Mesendoderm (in vitro differentiated cells): ENCODE measurements at regions not wholly inside any gene's neighbourhood (a gene's known extent, or its start where the extent isn't known, plus 50 kb on each side); places are given as distances from the start of the nearest gene placed in this dataset.
A peak's percentile ranks its signal among the peaks of the same experiment; 100 is the strongest.

Experiments
- DNase-seq: peaks from one replicate; pipeline ENCODE4 v3.0.0; 2013
- H2AK5ac ChIP-seq: 2 replicates; pipeline ENCODE4 v1.6.1; 2013; ENCODE audit warnings: low read length, inconsistent platforms
- H2BK120ac ChIP-seq: 2 replicates; pipeline ENCODE4 v1.6.1; 2013; ENCODE audit warnings: low read depth, mild to moderate bottlenecking, low read length, moderate library complexity, mixed read lengths
- H2BK15ac ChIP-seq: replicated peaks from 2 replicates; pipeline ENCODE4 v1.6.1; 2013; ENCODE audit warnings: low read depth, mild to moderate bottlenecking, moderate library complexity
- H2BK5ac ChIP-seq: 2 replicates; pipeline ENCODE4 v1.6.1; 2013; ENCODE audit warnings: low read length, inconsistent platforms
- H3K18ac ChIP-seq: 2 replicates; pipeline ENCODE4 v1.6.1; 2013; ENCODE audit warnings: mild to moderate bottlenecking, low read length, mixed read lengths
- H3K23ac ChIP-seq: one replicate; pipeline ENCODE4 v1.6.1; 2013; ENCODE audit warnings: low read length
- H3K27ac ChIP-seq: 2 replicates; pipeline ENCODE4 v1.5.1; 2013; ENCODE audit warnings: low read depth, mild to moderate bottlenecking, inconsistent platforms, low read length, moderate library complexity
- H3K27me3 ChIP-seq: 2 replicates; pipeline ENCODE4 v1.6.1; 2013; ENCODE audit warnings: low read length, control low read depth, mild to moderate bottlenecking, inconsistent platforms; ENCODE audit not compliant: insufficient read depth, poor library complexity
- H3K36me3 ChIP-seq: 2 replicates; pipeline ENCODE4 v1.6.1; 2013; ENCODE audit warnings: low read length, inconsistent platforms; ENCODE audit not compliant: control insufficient read depth, insufficient read depth
- H3K4ac ChIP-seq: one replicate; pipeline ENCODE4 v1.6.1; 2013; ENCODE audit warnings: low read depth, mild to moderate bottlenecking, low read length, moderate library complexity
- H3K4me1 ChIP-seq: 2 replicates; pipeline ENCODE4 v1.6.1; 2013; ENCODE audit warnings: low read depth, low read length, inconsistent platforms; ENCODE audit not compliant: control insufficient read depth
- H3K4me2 ChIP-seq: 2 replicates; pipeline ENCODE4 v1.6.1; 2013; ENCODE audit warnings: low read length
- H3K4me3 ChIP-seq: 2 replicates; pipeline ENCODE4 v1.5.1; 2013; ENCODE audit warnings: mild to moderate bottlenecking, low read length
- H3K56ac ChIP-seq: one replicate; pipeline ENCODE4 v1.6.1; 2013; ENCODE audit warnings: low read length
- H3K79me1 ChIP-seq: 2 replicates; pipeline ENCODE4 v1.6.1; 2013; ENCODE audit warnings: low read length, inconsistent platforms
- H3K79me2 ChIP-seq: 2 replicates; pipeline ENCODE4 v1.6.1; 2013; ENCODE audit warnings: mild to moderate bottlenecking, low read length; ENCODE audit not compliant: control insufficient read depth, insufficient read depth
- H3K9ac ChIP-seq: 2 replicates; pipeline ENCODE4 v1.6.1; 2013; ENCODE audit warnings: low read length, inconsistent platforms
- H4K5ac ChIP-seq: one replicate; pipeline ENCODE4 v1.6.1; 2013; ENCODE audit warnings: low read length
- H4K8ac ChIP-seq: one replicate; pipeline ENCODE4 v1.6.1; 2013; ENCODE audit warnings: low read depth, mild to moderate bottlenecking, control low read depth, low read length, moderate library complexity
- WGBS: extraction: QIAGEN DNeasy Blood & Tissue Kit; methylation state at CpG from one replicate; pipeline ENCODE4 v1.1.7; 2013; ENCODE audit warnings: low lambda C conversion rate, missing lambda C conversion rate; ENCODE audit not compliant: insufficient coverage; ENCODE audit errors: extremely low coverage; 5-methylcytosine and 5-hydroxymethylcytosine counted together

GRCh38 chr1:56069824-56070223 is 509.5 kb downstream of the PLPP3 start:
- WGBS: no CpG with 5 or more reads among the region's 1 CpG
- no peak overlapping the region for H3K4me2 ChIP-seq

GRCh38 chr1:56068908-56069307 is 510.5 kb downstream of the PLPP3 start:
- H3K18ac ChIP-seq: no peak overlapping the region
- no peak overlapping the region for H2AK5ac ChIP-seq
- H2BK5ac ChIP-seq: no peak overlapping the region
- H3K79me1 ChIP-seq: no peaks in the 10 kb centered on the region
- DNase-seq: no peak
- H2BK15ac ChIP-seq: no peak overlapping the region
- no peak overlapping the region for H2BK120ac ChIP-seq
- no peak overlapping the region for H3K27ac ChIP-seq
- no peak overlapping the region for H4K5ac ChIP-seq
- H3K4me2 ChIP-seq: no peak overlapping the region
- H3K36me3 ChIP-seq: no peaks in the 10 kb centered on the region
- no peak overlapping the region for H3K4me3 ChIP-seq
- no peaks in the 10 kb centered on the region for H3K79me2 ChIP-seq
- H3K4ac ChIP-seq: no peak overlapping the region
- no peak overlapping the region for H3K56ac ChIP-seq
- H3K4me1 ChIP-seq: peaks cover 5% of the 10 kb centered on the region
- H3K9ac ChIP-seq: no peak overlapping the region
- WGBS: no CpG with 5 or more reads among the region's 1 CpG
- H4K8ac ChIP-seq: no peak overlapping the region
- no peak overlapping the region for H3K23ac ChIP-seq
- no peaks in the 10 kb centered on the region for H3K27me3 ChIP-seq

More at GRCh38 chr1:56069824-56070223, 509.5 kb downstream of the PLPP3 start:
- no peak overlapping the region for H3K18ac ChIP-seq
- no peaks in the 10 kb centered on the region for H3K36me3 ChIP-seq
- no peak overlapping the region for H2AK5ac ChIP-seq
- DNase-seq: no peak
- no peaks in the 10 kb centered on the region for H3K27me3 ChIP-seq
- no peak overlapping the region for H3K4ac ChIP-seq
- H3K56ac ChIP-seq: no peak overlapping the region
- no peak overlapping the region for H3K27ac ChIP-seq
- H4K8ac ChIP-seq: no peak overlapping the region
- H4K5ac ChIP-seq: no peak overlapping the region
- H3K79me1 ChIP-seq: no peaks in the 10 kb centered on the region
- no peak overlapping the region for H2BK15ac ChIP-seq
- H3K4me1 ChIP-seq: peaks cover 5% of the 10 kb centered on the region
- no peak overlapping the region for H3K9ac ChIP-seq
- H3K79me2 ChIP-seq: no peaks in the 10 kb centered on the region
- no peak overlapping the region for H2BK120ac ChIP-seq
- no peak overlapping the region for H3K4me3 ChIP-seq
- H3K23ac ChIP-seq: no peak overlapping the region
- no peak overlapping the region for H2BK5ac ChIP-seq

GRCh38 chr1:56068210-56068609 is 511.2 kb downstream of the PLPP3 start:
- no peak overlapping the region for H3K18ac ChIP-seq
- H2BK5ac ChIP-seq: no peak overlapping the region
- DNase-seq: no peak
- H3K79me2 ChIP-seq: no peaks in the 10 kb centered on the region
- no peak overlapping the region for H3K27ac ChIP-seq
- no peak overlapping the region for H2AK5ac ChIP-seq
- H3K79me1 ChIP-seq: no peaks in the 10 kb centered on the region
- peaks cover 5% of the 10 kb centered on the region for H3K4me1 ChIP-seq
- no peaks in the 10 kb centered on the region for H3K27me3 ChIP-seq
- no peak overlapping the region for H4K8ac ChIP-seq
- no peak overlapping the region for H3K4me2 ChIP-seq
- H3K56ac ChIP-seq: no peak overlapping the region
- no CpG with 5 or more reads among the region's 6 CpGs for WGBS
- H3K36me3 ChIP-seq: no peaks in the 10 kb centered on the region
- H3K9ac ChIP-seq: no peak overlapping the region
- H2BK120ac ChIP-seq: no peak overlapping the region
- H4K5ac ChIP-seq: no peak overlapping the region
- no peak overlapping the region for H3K4ac ChIP-seq
- no peak overlapping the region for H3K23ac ChIP-seq
- H2BK15ac ChIP-seq: no peak overlapping the region
- H3K4me3 ChIP-seq: no peak overlapping the region

GRCh38 chr1:56065729-56066128 is 513.6 kb downstream of the PLPP3 start:
- Histone ChIP-seq H2BK120ac (no peak overlapping the region), H3K27me3 (no peaks in the 10 kb centered on the region), H3K36me3 (no peaks in the 10 kb centered on the region), H2BK15ac (no peak overlapping the region), H3K56ac (no peak overlapping the region), H3K4ac (no peak overlapping the region), H3K4me3 (no peak overlapping the region), H4K8ac (no peak overlapping the region), H3K23ac (no peak overlapping the region), H3K9ac (no peak overlapping the region), H4K5ac (no peak overlapping the region), H3K27ac (no peak overlapping the region), H3K4me1 (peaks cover 5% of the 10 kb centered on the region), H2AK5ac (no peak overlapping the region), H3K79me2 (no peaks in the 10 kb centered on the region), H3K79me1 (no peaks in the 10 kb centered on the region), H3K18ac (no peak overlapping the region), H3K4me2 (no peak overlapping the region), H2BK5ac (no peak overlapping the region)
- WGBS: no CpG with 5 or more reads among the region's 3 CpGs
- DNase-seq: peak; percentile 29

- Histone ChIP-seq H3K79me1 (no peaks in the 10 kb centered on the region), H3K56ac (no peak overlapping the region), H3K27me3 (no peaks in the 10 kb centered on the region), H3K23ac (no peak overlapping the region), H3K79me2 (no peaks in the 10 kb centered on the region), H2BK5ac (no peak overlapping the region), H3K4ac (no peak overlapping the region), H3K18ac (no peak overlapping the region), H3K9ac (no peak overlapping the region), H3K36me3 (no peaks in the 10 kb centered on the region), H3K27ac (no peak overlapping the region), H3K4me3 (no peak overlapping the region), H2BK120ac (no peak overlapping the region), H3K4me2 (no peak overlapping the region), H4K5ac (no peak overlapping the region), H2AK5ac (no peak overlapping the region), H3K4me1 (peaks cover 5% of the 10 kb centered on the region), H4K8ac (no peak overlapping the region), H2BK15ac (no peak overlapping the region)
- no peak for DNase-seq
- WGBS: no CpG with 5 or more reads among the region's 3 CpGs
Measured at GRCh38 chr1:56064705-56065104, 514.7 kb downstream of the PLPP3 start.

GRCh38 chr1:56063461-56063860 is 515.9 kb downstream of the PLPP3 start:
- no peaks in the 10 kb centered on the region for H3K79me1 ChIP-seq
- H3K4ac ChIP-seq: no peak overlapping the region
- H2BK15ac ChIP-seq: no peak overlapping the region
- H3K23ac ChIP-seq: no peak overlapping the region
- H3K4me1 ChIP-seq: peaks cover 5% of the 10 kb centered on the region
- no peak overlapping the region for H2AK5ac ChIP-seq
- no peak overlapping the region for H4K8ac ChIP-seq
- no peak overlapping the region for H2BK120ac ChIP-seq
- H4K5ac ChIP-seq: no peak overlapping the region
- no peak overlapping the region for H3K4me2 ChIP-seq
- H3K27me3 ChIP-seq: no peaks in the 10 kb centered on the region
- no peak overlapping the region for H3K56ac ChIP-seq
- no peaks in the 10 kb centered on the region for H3K79me2 ChIP-seq
- H3K9ac ChIP-seq: no peak overlapping the region
- H3K27ac ChIP-seq: no peak overlapping the region
- no peaks in the 10 kb centered on the region for H3K36me3 ChIP-seq
- H3K4me3 ChIP-seq: no peak overlapping the region
- H2BK5ac ChIP-seq: no peak overlapping the region
- no CpG with 5 or more reads among the region's 4 CpGs for WGBS
- no peak overlapping the region for H3K18ac ChIP-seq
- no peak for DNase-seq
